Liver (tissue), 3 donors: ENCODE measurements at regions not wholly inside any gene's neighbourhood (a gene's known extent, or its start where the extent isn't known, plus 50 kb on each side); places are given as distances from the start of the nearest gene placed in this dataset.

Experiments
- ATF3 ChIP-seq: IDR thresholded peaks from 2 replicates; pipeline ENCODE4 v1.6.1; 2016; ENCODE audit warnings: antibody characterized with exemption
- CTCF ChIP-seq: fragments of 150-350 bp; IDR thresholded peaks from 2 replicates; pipeline ENCODE4 v1.5.1; 2017; ENCODE audit warnings: improper control_type of control experiment, low read depth, low read length; ENCODE audit not compliant: missing input control
- FOXA1 ChIP-seq: IDR thresholded peaks from 2 replicates; pipeline ENCODE4 v1.6.1; 2016; ENCODE audit warnings: antibody characterized with exemption
- FOXA2 ChIP-seq: IDR thresholded peaks from 2 replicates; pipeline ENCODE4 v1.6.1; 2016; ENCODE audit warnings: antibody characterized with exemption
- JUND ChIP-seq, 2 donors: IDR thresholded peaks; 2 replicates each; pipeline ENCODE4 v1.6.1; 2016; ENCODE audit warnings: antibody characterized with exemption in 2 of 2
- RAD21 ChIP-seq, 2 donors: IDR thresholded peaks; 2 replicates each; pipeline ENCODE4 v1.6.1; 2016; ENCODE audit warnings: antibody characterized with exemption in 2 of 2, mild to moderate bottlenecking in 2 of 2
- REST ChIP-seq: IDR thresholded peaks from 2 replicates; pipeline ENCODE4 v1.6.1; 2016; ENCODE audit warnings: antibody characterized with exemption, mild to moderate bottlenecking
- RXRA ChIP-seq, 2 donors: IDR thresholded peaks; 2 replicates each; pipeline ENCODE4 v1.6.1; 2017 to 2018; ENCODE audit warnings: antibody characterized with exemption in 2 of 2, mild to moderate bottlenecking in 1 of 2
- SP1 ChIP-seq: IDR thresholded peaks from 2 replicates; pipeline ENCODE4 v1.6.1; 2018; ENCODE audit warnings: antibody characterized with exemption, mild to moderate bottlenecking
- TAF1 ChIP-seq: conservative IDR thresholded peaks from 2 replicates; pipeline ENCODE4 v1.6.1; 2016; ENCODE audit warnings: antibody characterized with exemption, mild to moderate bottlenecking
- TF ChIP-seq, protein P1 (sequence below): IDR thresholded peaks from 2 replicates; pipeline ENCODE4 v1.6.1; 2016; ENCODE audit warnings: antibody characterized with exemption
- TF ChIP-seq, protein P2 (sequence below): IDR thresholded peaks from 2 replicates; pipeline ENCODE4 v1.6.1; 2016; ENCODE audit warnings: antibody characterized with exemption
- donor health status: healthy.
- donor health status: healthy.

GRCh38 chr1:71273334-71273733, 192.5 kb upstream of the ZRANB2 start:
- TF ChIP-seq CTCF (no peak), ATF3 (no peak), FOXA1 (no peak), REST (no peak), SP1 (no peak), JUND (IDR thresholded peaks at IDR 0.05) (no peak), FOXA2 (no peak), RXRA (IDR thresholded peaks at IDR 0.05) (no peak), RAD21 (IDR thresholded peaks at IDR 0.05) (no peak), TAF1 (no peak)
- TF ChIP-seq, protein P1, sequence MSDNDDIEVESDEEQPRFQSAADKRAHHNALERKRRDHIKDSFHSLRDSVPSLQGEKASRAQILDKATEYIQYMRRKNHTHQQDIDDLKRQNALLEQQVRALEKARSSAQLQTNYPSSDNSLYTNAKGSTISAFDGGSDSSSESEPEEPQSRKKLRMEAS: no peak
- TF ChIP-seq, protein P2, sequence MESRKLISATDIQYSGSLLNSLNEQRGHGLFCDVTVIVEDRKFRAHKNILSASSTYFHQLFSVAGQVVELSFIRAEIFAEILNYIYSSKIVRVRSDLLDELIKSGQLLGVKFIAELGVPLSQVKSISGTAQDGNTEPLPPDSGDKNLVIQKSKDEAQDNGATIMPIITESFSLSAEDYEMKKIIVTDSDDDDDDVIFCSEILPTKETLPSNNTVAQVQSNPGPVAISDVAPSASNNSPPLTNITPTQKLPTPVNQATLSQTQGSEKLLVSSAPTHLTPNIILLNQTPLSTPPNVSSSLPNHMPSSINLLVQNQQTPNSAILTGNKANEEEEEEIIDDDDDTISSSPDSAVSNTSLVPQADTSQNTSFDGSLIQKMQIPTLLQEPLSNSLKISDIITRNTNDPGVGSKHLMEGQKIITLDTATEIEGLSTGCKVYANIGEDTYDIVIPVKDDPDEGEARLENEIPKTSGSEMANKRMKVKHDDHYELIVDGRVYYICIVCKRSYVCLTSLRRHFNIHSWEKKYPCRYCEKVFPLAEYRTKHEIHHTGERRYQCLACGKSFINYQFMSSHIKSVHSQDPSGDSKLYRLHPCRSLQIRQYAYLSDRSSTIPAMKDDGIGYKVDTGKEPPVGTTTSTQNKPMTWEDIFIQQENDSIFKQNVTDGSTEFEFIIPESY: no peak
